ENCODE measurements at regions not wholly inside any gene's neighbourhood (a gene's known extent, or its start where the extent isn't known, plus 50 kb on each side); places are given as distances from the start of the nearest gene placed in this dataset.

- no peak for DNase-seq
These were observed 673.8 kb downstream of the STIM2 start for GRCh38 chr4:27534488-27534887.

GRCh38 chr4:27568236-27568951 is 707.8 kb downstream of the STIM2 start:
- DNase-seq = no peak

- no peak for DNase-seq
These were observed 708.3 kb downstream of the STIM2 start for GRCh38 chr4:27568952-27569319.

DNA sequence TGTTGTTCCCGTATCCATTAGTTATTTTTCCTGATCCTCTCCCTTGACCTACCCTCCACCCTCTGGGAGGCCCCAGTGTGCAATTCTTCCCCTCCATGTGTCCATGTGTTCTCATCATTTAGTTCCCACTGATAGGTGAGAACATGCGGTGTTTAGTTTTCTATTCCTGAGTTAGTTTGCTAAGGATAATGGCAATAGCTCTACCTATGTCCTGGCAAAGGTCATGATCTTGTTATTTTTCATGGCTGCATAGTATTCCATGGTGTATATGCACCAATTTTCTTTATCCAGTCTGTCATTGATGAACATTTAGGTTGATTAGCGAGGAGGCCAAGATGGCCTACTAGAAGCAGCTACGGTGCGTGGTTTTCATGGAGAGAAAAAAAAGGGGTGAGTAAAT is 714.1 kb downstream of the STIM2 start:
- DNase-seq = no peak

GRCh38 chr4:27577951-27578350 is 717.3 kb downstream of the STIM2 start:
- DNase-seq = no peak

DNA sequence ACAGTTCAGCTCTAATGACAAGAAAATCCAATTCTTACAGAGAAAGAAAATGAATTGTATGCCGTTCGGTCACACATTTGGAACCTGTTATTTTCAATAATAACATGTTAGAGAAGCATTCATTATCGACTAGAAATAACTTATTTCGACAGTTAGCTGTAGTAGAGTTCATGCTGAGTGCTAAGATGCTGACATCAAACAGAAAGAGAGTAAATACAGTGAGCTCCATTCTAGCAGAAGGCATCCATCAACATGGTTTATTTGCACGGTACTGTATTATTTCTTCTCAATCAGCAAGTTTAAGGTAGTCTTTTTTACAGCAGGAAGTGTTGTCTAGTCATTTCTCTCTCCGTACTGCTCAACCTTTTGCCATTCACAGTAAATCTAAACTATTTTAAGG is 732.1 kb downstream of the STIM2 start:
- peak; percentile 86 for DNase-seq

- DNase-seq = peak; percentile 80
These were observed 734.3 kb downstream of the STIM2 start for GRCh38 chr4:27594922-27595321.

- DNase-seq = peak; percentile 49
These were observed 735.1 kb downstream of the STIM2 start for GRCh38 chr4:27595571-27596360.

GRCh38 chr4:27602172-27602571 is 741.5 kb downstream of the STIM2 start:
- no peak for DNase-seq

DNA sequence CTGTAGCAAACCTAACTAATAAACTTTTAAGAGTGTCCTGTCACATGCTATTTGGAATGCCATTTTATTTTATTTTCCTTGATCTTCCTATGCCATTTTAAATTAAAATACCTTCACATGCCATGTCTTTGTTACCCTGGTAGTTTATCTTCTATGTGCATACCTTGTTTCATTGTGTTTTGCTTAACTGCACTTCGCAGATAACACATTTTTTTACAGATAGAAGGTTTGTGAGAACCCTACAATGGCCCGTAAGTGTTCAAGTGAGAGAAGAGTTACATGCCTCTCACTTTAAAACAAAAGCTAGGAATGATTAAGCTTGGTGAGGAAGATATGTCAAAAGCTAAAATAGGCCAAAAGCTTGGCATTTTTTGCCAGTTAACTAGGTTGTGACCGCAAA is 744.1 kb downstream of the STIM2 start:
- DNase-seq = no peak

GRCh38 chr4:27616166-27616565 is 755.5 kb downstream of the STIM2 start:
- DNase-seq = no peak

DNA sequence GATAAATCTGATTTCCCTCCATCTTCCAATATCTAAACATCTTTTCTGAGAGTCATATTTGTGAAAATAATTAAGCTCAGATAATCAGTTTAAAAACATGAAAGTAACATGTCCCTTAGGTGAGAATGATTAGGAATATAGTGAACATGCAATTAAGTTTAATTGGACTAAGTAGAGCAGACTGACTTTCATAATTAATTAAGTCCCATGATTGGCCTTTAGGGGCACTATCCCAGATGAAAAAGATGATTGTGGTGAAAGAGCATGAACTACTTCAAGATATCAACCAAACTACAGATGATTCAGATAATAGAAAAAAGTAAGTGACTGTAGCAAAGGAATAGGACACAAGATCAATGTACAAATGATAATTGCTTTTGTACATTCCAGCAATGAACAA is 758.8 kb downstream of the STIM2 start:
- DNase-seq = peak; percentile 2

DNA sequence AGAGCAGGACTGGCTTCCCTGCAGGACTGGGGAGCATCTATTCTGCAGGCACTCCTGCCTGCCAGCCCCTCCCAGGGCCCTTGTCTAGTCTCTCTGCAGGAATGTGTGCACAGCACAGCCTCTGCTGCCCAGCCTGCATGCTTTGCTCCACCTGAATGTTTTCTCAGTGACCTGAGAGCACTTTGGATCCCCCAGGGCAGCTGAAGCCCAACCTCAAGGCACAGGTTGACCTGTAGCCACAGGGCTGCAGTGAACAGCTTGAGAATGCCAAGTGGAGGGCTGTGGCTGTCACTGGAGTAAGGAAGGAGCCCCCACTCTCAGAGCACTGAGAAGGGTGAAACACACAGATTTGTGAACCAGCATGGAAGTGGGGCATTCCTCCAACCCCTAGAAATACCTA is 760.2 kb downstream of the STIM2 start:
- no peak for DNase-seq

GRCh38 chr4:27624749-27625148 is 764.1 kb downstream of the STIM2 start:
- DNase-seq = no peak

DNA sequence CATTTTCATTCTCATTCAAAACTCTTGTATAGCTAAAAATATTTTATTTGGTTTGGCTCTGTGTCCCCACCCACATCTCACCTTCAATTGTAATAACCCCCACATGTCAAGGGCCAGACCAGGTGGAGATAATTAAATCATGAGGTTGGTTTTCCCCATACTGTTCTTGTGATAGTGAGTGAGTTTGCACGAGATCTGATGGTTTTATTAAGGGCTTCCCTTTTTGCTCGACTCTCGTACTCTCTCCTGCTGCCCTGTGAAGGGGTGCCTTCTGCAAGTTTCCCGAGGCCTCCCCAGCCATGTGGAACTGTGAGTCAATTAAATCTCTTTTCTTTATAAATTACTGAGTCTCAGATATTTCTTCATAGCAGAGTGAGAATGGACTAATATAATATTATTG is 768.0 kb downstream of the STIM2 start:
- no peak for DNase-seq

GRCh38 chr4:27629532-27630225 is 769.0 kb downstream of the STIM2 start:
- no peak for DNase-seq

DNA sequence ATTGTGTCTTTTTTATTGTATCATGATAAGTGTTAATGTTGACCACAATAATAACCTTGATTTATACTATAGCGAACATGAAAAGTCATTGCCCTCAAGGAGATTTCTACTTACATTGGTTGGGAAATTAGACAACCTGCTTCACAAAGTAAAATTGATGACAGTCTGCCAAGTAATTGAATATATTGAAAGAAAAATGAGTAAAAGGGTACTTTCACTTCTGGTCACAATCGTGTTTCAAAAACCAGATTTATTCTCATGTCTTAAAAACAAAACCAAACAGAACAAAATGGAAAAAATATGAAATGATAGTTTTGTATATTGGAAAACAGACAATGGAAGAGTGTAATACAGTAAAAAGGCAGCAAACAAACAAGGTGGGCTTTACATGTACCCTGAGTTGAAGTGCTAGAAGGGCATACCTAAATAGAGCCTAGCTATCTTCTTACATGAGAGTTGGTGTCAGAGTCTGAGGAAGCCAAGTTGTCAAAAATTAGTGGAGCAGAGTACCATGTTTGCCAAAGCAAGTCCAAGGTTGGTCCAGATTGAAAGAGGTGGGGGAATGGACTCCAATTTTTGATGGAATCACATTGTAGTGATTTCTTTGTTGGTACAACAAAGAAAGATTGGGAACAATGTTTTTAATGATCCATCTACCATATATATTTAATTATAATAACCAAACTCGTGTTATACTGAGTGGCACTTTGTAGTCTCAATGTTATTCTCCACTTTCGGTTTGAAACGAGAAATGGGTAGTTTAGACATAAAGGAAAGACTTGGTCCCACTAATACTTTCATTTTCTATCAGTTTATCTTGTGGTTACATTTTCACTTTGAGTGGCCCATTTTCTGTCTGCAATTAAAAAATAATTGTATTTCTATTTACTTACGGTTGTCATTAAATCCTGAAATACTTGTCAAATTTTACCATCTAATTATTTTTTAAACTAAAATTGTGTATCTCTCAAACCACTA is 775.6 kb downstream of the STIM2 start:
- DNase-seq = no peak

DNA sequence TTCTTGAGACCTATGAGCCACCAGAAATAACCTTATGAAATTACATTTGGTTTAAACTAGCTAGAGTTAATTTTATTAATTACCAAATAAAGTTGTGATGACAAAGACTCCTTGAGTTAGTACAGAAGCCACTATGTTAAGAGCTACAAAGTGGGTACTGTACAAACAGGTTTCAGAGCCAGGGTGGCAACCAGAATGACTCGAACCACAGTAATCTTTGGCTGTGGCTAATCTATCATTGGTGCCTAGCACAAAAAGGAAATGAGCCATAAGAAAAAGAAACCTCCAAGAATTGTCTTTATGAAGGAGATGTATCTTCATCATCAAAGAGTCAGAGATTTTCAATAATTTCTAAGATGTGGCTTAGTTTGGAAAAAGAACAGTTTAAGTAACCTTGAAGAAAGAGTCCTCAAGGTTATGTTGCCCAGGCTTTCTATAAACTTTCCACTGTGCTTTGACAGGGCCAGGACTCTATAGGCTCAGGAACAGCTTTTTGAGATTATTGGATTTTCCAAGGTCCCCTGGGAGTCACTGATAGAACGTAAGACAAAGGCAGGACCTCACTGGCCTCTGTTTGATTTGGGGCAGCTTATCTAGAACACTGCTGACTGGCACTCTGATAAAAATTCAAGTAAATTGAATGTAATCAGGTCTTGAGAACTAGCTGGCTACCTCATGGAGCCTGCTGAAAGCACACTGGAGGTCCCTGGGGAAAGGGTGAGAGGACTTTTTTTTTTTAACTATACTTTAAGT is 777.7 kb downstream of the STIM2 start:
- no peak for DNase-seq

- DNase-seq = no peak
These were observed 782.5 kb downstream of the STIM2 start for GRCh38 chr4:27643101-27643500.

GRCh38 chr4:27648416-27648815 is 787.8 kb downstream of the STIM2 start:
- DNase-seq = no peak

DNA sequence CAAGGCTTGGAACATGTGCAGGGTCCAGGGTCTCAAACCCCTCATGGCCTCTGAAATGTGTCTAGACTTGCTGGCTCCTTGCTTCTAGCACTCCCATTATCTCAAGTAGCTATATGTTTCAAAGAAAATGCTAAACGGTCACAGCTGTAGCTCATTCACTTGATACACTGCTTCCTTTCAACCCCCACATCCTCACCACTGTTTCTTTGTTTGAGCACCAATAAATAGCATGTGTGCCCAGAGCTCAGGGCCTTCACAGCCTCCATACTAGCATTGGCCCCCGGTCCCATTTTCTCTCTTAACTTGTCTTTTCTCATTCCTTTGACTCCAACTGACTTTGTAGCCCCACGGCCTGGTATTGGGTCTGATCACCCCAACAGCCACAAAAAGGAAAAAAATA is 801.8 kb downstream of the STIM2 start:
- DNase-seq = peak; percentile 5

GRCh38 chr4:27666943-27667342 is 806.3 kb downstream of the STIM2 start:
- DNase-seq = peak; percentile 14

Measured in NCI-H69 (cell line).